ENCODE measurements at regions not wholly inside any gene's neighbourhood (a gene's known extent, or its start where the extent isn't known, plus 50 kb on each side); places are given as distances from the start of the nearest gene placed in this dataset.

DNA sequence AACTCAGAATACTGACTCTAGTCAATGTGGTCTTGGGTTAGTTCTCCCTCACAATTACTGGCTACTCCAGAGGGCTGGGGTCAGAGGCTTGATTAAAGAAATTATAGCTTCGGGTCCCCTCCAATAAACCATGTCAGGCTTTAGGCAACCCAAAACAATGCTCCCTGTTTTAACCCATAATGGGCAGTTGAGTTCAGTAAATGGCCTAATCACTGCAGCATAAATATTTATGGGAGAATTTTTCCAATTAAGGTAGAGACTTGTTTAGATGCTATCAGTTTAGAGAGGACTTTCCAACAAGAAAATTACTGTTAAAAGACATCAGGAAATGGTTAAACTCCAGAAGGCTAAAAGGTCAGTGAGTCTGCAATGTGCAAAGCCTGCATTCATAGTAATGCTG, 389.2 kb upstream of the PRICKLE1 start:
- H3K36me3 ChIP-seq (ENCODE audit: insufficient read depth) = no peaks in the 10 kb centered on the region
- H3K4me1 ChIP-seq (ENCODE audit: insufficient read depth) = no peaks in the 10 kb centered on the region
- no peak overlapping the region for H3K4me3 ChIP-seq (ENCODE audit: low read depth, low read length)
- no peak overlapping the region for H3K27ac ChIP-seq (ENCODE audit: low read depth)
- 73% methylated on average over 1 of the region's 1 CpG for WGBS
- DNase-seq (ENCODE audit: extremely low spot score) = no peak

GRCh38 chr12:42977451-42978230, 388.1 kb upstream of the PRICKLE1 start:
- 44% methylated on average over 1 of the region's 1 CpG for WGBS
- no peak overlapping the region for H3K4me3 ChIP-seq (ENCODE audit: low read depth, low read length)
- DNase-seq (ENCODE audit: extremely low spot score) = no peak
- no peak overlapping the region for H3K27ac ChIP-seq (ENCODE audit: low read depth)
- H3K36me3 ChIP-seq (ENCODE audit: insufficient read depth) = no peaks in the 10 kb centered on the region
- no peaks in the 10 kb centered on the region for H3K4me1 ChIP-seq (ENCODE audit: insufficient read depth)

- Histone ChIP-seq H3K4me1 (ENCODE audit: insufficient read depth) (no peaks in the 10 kb centered on the region), H3K4me3 (ENCODE audit: low read depth, low read length) (no peak overlapping the region), H3K36me3 (ENCODE audit: insufficient read depth) (no peaks in the 10 kb centered on the region), H3K27ac (ENCODE audit: low read depth) (no peak overlapping the region)
- DNase-seq (ENCODE audit: extremely low spot score) = no peak
Observed at GRCh38 chr12:42976620-42977019, 387.1 kb upstream of the PRICKLE1 start.

GRCh38 chr12:42976122-42976521, 386.6 kb upstream of the PRICKLE1 start:
- DNase-seq (ENCODE audit: extremely low spot score) = no peak
- 90% methylated on average over 3 of the region's 3 CpGs for WGBS
- Histone ChIP-seq H3K27ac (ENCODE audit: low read depth) (no peak overlapping the region), H3K4me1 (ENCODE audit: insufficient read depth) (no peaks in the 10 kb centered on the region), H3K36me3 (ENCODE audit: insufficient read depth) (no peaks in the 10 kb centered on the region), H3K4me3 (ENCODE audit: low read depth, low read length) (no peak overlapping the region)

DNA sequence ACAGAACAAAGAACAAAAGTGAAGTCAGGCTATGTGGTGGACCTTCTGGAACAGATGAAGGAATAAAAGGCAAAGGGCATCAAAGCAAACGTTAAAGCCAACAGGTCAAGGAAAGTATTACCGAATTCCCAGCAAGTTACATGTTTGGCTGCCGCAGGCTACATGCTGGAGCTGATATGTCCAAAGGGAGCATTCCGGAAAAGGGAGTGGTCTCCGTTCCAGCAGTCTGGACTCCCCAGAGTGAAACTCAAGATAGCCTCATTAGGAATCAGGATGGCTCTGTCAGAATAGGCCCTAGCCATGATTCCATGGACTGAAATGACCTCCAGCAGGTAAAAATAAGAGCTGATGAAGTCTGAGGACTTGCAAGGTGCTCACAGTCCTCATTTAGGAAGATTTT, 379.8 kb upstream of the PRICKLE1 start:
- Histone ChIP-seq H3K36me3 (ENCODE audit: insufficient read depth) (peaks cover 2% of the 10 kb centered on the region), H3K4me3 (ENCODE audit: low read depth, low read length) (no peak overlapping the region), H3K27ac (ENCODE audit: low read depth) (no peak overlapping the region), H3K4me1 (ENCODE audit: insufficient read depth) (no peaks in the 10 kb centered on the region)
- 60% methylated on average over 5 of the region's 5 CpGs for WGBS
- DNase-seq (ENCODE audit: extremely low spot score) = no peak

- Histone ChIP-seq H3K4me1 (ENCODE audit: insufficient read depth) (no peaks in the 10 kb centered on the region), H3K4me3 (ENCODE audit: low read depth, low read length) (no peak overlapping the region), H3K36me3 (ENCODE audit: insufficient read depth) (peaks cover 2% of the 10 kb centered on the region), H3K27ac (ENCODE audit: low read depth) (no peak overlapping the region)
- WGBS = 43% methylated on average over 1 of the region's 1 CpG
- no peak for DNase-seq (ENCODE audit: extremely low spot score)
Observed at GRCh38 chr12:42968426-42968825, 378.9 kb upstream of the PRICKLE1 start.

GRCh38 chr12:42967850-42968249, 378.3 kb upstream of the PRICKLE1 start:
- peaks cover 2% of the 10 kb centered on the region for H3K36me3 ChIP-seq (ENCODE audit: insufficient read depth)
- no peak for DNase-seq (ENCODE audit: extremely low spot score)
- H3K4me1 ChIP-seq (ENCODE audit: insufficient read depth) = no peaks in the 10 kb centered on the region
- H3K27ac ChIP-seq (ENCODE audit: low read depth) = no peak overlapping the region
- no peak overlapping the region for H3K4me3 ChIP-seq (ENCODE audit: low read depth, low read length)
- 93% methylated on average over 3 of the region's 3 CpGs for WGBS

DNA sequence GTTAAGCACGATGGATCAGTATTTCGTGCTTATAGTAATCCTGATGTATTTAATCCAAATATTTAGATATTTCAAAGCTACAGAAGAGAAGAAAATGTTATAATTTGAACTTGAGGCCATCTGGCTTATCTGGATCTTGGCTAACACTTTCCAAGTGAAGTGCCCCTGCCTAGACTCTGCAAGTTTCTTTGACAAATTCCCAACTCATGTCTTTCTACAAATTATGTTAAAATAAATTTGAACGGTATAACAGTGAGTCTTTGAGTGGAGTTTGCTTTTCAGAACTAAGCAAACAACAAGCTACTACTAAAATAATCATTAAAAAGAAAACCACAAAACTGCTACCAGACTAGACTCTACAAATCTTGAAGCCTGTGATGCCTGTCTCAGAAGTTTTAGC, 374.4 kb upstream of the PRICKLE1 start:
- WGBS = 61% methylated on average over 3 of the region's 3 CpGs
- DNase-seq (ENCODE audit: extremely low spot score) = no peak
- Histone ChIP-seq H3K4me1 (ENCODE audit: insufficient read depth) (no peaks in the 10 kb centered on the region), H3K27ac (ENCODE audit: low read depth) (no peak overlapping the region), H3K4me3 (ENCODE audit: low read depth, low read length) (no peak overlapping the region), H3K36me3 (ENCODE audit: insufficient read depth) (peaks cover 2% of the 10 kb centered on the region)

- H3K36me3 ChIP-seq (ENCODE audit: insufficient read depth) = no peaks in the 10 kb centered on the region
- no peak overlapping the region for H3K27ac ChIP-seq (ENCODE audit: low read depth)
- H3K4me3 ChIP-seq (ENCODE audit: low read depth, low read length) = no peak overlapping the region
- 78% methylated on average over 2 of the region's 2 CpGs for whole genome bisulfite sequencing
- DNase-seq (ENCODE audit: extremely low spot score) = no peak
- H3K4me1 ChIP-seq (ENCODE audit: insufficient read depth) = no peaks in the 10 kb centered on the region
Observed at GRCh38 chr12:42962384-42962783, 372.8 kb upstream of the PRICKLE1 start.

- Histone ChIP-seq H3K27ac (ENCODE audit: low read depth) (no peak overlapping the region), H3K4me3 (ENCODE audit: low read depth, low read length) (no peak overlapping the region), H3K36me3 (ENCODE audit: insufficient read depth) (no peaks in the 10 kb centered on the region), H3K4me1 (ENCODE audit: insufficient read depth) (no peaks in the 10 kb centered on the region)
- DNase-seq (ENCODE audit: extremely low spot score) = no peak
- 71% methylated on average over 3 of the region's 3 CpGs for WGBS
Observed at GRCh38 chr12:42961395-42961794, 371.8 kb upstream of the PRICKLE1 start.

DNA sequence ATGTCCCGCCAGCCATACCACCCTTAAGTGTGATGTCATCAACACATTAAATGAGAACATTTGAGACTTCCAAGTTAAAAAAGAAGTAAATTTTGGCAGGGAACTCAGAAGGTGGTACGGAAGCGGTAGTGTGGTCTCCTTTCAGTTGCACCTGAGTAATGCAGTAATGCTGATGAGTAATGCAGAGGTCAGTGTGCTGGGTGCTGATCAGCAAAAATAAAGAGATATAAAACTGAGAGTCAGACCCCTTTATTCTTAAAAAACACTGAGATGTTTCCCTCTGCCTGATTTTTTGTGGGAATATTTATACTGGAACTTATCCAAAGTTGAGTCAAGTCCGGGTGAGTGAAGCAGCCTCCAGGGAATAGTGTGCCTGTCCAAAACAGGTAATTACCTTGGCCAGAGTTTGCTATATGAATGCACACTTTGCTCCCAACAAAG, 370.6 kb upstream of the PRICKLE1 start:
- DNase-seq (ENCODE audit: extremely low spot score) = no peak
- Histone ChIP-seq H3K4me3 (ENCODE audit: low read depth, low read length) (no peak overlapping the region), H3K27ac (ENCODE audit: low read depth) (no peak overlapping the region), H3K4me1 (ENCODE audit: insufficient read depth) (no peaks in the 10 kb centered on the region), H3K36me3 (ENCODE audit: insufficient read depth) (no peaks in the 10 kb centered on the region)
- WGBS = 84% methylated on average over 4 of the region's 4 CpGs

- 76% methylated on average over 1 of the region's 1 CpG for WGBS
- Histone ChIP-seq H3K36me3 (ENCODE audit: insufficient read depth) (no peaks in the 10 kb centered on the region), H3K27ac (ENCODE audit: low read depth) (no peak overlapping the region), H3K4me3 (ENCODE audit: low read depth, low read length) (no peak overlapping the region), H3K4me1 (ENCODE audit: insufficient read depth) (no peaks in the 10 kb centered on the region)
- no peak for DNase-seq (ENCODE audit: extremely low spot score)
Observed at GRCh38 chr12:42958291-42958674, 368.7 kb upstream of the PRICKLE1 start.

- H3K27ac ChIP-seq (ENCODE audit: low read depth) = no peak overlapping the region
- H3K36me3 ChIP-seq (ENCODE audit: insufficient read depth) = no peaks in the 10 kb centered on the region
- WGBS = 51% methylated on average over 1 of the region's 1 CpG
- no peaks in the 10 kb centered on the region for H3K4me1 ChIP-seq (ENCODE audit: insufficient read depth)
- DNase-seq (ENCODE audit: extremely low spot score) = no peak
- H3K4me3 ChIP-seq (ENCODE audit: low read depth, low read length) = no peak overlapping the region
Observed at GRCh38 chr12:42957561-42958290, 368.2 kb upstream of the PRICKLE1 start.

DNA sequence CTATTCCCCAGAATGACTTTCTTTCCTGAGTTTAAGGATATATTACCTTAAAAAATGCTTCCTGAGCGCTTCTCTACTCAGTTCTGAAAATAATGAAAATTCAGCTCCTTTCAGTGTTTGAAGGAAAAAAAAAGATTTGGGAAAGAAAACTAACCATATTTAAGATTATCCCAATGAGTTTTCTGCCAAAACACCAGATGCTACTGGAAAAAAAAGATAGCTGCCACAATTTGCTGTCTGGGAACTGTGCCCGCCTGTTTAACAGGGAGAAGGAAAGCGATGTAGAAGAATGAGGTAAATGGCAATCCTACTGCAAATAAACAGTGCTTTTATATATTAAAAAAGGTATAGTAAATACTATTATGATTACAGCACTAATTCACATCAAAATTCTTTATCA, 367.6 kb upstream of the PRICKLE1 start:
- WGBS = 71% methylated on average over 3 of the region's 3 CpGs
- DNase-seq (ENCODE audit: extremely low spot score) = no peak
- Histone ChIP-seq H3K4me1 (ENCODE audit: insufficient read depth) (no peaks in the 10 kb centered on the region), H3K36me3 (ENCODE audit: insufficient read depth) (no peaks in the 10 kb centered on the region), H3K27ac (ENCODE audit: low read depth) (no peak overlapping the region), H3K4me3 (ENCODE audit: low read depth, low read length) (no peak overlapping the region)
